ENCODE measurements at regions not wholly inside any gene's neighbourhood (a gene's known extent, or its start where the extent isn't known, plus 50 kb on each side); places are given as distances from the start of the nearest gene placed in this dataset.

DNA sequence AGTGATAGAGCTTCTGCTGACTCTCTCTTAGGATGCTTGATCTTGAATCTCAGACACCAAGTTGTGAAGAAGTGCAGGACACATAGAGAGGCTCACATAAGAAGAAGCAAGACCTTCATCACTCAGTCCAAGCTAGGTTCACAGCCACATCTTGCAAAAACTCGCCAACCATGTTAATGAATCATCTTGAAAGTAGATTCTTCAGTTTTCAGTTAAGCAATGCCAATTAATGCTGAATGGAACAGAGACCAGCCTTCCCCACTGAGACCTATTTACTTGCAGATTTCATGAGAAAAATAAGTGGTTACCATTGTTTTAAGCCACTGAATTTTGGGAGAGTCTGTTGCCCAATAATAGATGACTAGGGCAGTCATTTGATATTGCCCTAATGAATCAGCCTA lies 217.7 kb upstream of the EDIL3 start:
- DNase-seq (ENCODE audit: low spot score) = no peak

- DNase-seq (ENCODE audit: low spot score) = no peak
These were observed 215.3 kb upstream of the EDIL3 start for GRCh38 chr5:84599964-84600363.

DNA sequence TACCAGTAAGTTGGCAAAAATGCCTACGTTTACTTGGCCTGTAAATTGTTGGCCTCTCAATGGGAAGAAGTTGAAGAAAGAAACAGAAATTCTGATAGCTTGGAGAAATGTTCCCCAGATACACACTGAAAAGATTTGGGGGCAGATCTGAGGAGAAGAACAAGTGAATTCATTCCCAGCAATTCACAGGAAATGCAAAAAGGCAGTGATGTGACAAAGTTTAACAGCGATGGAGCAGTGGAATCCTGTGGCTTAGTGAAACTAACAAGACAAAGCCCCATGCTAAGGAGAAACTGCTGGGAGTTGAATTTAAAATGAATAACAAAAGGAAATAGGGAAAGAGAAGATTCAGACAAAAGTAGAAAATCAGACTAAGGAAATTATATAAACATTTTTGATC lies 213.2 kb upstream of the EDIL3 start:
- DNase-seq (ENCODE audit: low spot score) = no peak

GRCh38 chr5:84590629-84591028 lies 205.9 kb upstream of the EDIL3 start:
- no peak for DNase-seq (ENCODE audit: low spot score)

DNA sequence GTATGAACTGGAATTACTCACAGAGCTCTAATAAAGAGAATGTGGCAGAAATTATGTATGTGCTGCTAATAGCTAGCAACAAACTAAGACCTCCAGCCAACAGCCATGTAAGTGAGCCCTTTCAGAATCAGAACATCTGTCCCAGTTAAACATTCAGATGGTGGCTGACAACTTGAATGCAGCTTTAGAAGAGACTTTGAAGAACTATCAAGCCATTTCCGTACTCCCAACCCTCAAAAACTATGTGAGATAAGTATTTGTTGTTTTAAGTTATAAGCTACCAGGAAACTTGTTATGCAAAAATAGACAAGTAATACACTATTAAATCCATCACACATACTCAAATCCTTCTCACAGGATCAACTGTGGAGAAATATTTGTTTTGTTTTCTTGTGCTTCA lies 205.2 kb upstream of the EDIL3 start:
- DNase-seq (ENCODE audit: low spot score) = no peak

DNA sequence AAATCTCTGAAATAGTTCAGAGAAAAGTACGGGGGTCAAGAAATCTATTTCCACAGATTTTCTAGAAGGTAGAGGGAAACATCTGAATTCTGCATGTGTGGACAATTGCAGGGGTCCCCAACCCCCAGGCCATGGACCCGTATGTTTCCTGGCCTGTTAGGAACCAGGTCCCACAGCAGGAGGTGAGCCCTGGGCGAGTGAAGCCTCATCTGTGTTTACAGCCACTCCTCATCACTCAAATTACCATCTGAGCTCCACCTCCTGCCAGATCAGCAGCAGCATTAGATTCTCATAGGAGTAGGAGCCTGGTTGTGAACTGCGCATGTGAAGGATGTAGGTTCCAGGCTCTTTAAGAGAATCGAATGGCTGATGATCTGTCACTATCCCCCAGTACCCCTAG lies 200.5 kb upstream of the EDIL3 start:
- no peak for DNase-seq (ENCODE audit: low spot score)

DNA sequence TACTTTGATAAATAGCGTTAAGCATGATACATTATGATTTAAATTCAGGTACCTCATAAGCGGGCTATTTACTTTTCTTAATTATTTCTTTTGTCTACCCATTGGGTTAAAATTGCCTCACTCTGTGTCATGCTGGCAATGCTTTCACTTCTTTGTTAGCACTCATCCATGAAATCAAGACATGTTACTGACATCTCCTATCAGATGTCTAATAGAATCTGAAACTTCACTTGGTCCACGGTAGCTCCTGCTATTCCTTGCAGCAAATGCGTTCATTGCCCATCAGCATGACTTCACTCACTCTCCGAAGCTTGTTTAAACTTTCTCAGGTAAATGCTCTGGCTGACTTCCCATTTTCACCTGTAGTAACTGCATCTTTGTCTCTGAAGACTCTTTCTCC lies 193.5 kb upstream of the EDIL3 start:
- no peak for DNase-seq (ENCODE audit: low spot score)

DNA sequence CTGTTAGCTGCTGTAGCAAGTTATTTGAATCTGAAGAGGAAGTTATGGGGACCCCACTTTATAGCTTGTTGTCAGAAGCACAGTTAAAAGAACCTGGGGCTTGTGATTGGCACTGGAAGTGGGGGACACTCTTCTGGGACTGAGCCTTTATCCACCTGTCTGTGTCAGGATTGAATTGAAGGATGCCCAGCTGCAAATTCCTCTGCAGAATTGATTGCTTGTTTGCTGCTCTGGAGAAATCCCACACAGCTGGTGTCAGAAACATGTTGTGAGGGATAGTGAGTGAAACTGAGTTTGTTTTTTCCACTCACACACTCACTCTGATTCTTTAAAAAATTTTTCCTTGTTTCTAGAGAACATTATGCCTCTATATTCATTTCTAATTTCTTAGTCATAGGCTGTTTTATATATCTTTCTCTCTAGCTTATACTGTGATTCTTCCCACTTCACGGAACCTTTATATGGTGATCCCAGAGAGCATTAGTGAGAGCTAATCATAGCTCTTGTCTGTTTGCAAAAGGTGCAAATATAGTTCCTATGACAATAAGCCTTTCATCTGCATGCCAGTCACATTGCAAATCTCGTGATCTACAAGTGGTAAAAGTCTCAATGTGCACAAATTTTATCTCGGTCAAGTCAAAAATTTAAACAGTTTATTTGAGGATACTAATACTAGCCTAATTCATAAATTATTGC lies 188.5 kb upstream of the EDIL3 start:
- no peak for DNase-seq (ENCODE audit: low spot score)

DNA sequence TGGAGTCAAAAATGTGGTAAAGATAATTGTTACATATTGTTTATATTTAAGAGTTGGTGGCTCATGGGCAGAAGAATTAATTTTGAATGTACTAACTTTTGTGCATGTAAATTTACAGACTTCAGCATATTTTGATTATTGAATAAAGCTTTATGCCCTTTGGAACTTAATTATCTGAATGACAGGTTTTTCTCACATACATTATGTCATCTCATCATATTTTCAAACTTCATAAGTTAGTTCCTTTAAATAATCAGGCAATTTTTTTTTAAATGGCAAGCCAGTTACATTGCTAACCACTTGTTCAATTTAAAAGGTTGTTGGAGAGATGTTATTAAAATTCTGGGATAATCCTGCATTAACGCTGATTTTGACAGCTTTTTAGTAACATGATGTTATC lies 184.6 kb upstream of the EDIL3 start:
- no peak for DNase-seq (ENCODE audit: low spot score)

GRCh38 chr5:84568171-84568570 lies 183.5 kb upstream of the EDIL3 start:
- no peak for DNase-seq (ENCODE audit: low spot score)

DNA sequence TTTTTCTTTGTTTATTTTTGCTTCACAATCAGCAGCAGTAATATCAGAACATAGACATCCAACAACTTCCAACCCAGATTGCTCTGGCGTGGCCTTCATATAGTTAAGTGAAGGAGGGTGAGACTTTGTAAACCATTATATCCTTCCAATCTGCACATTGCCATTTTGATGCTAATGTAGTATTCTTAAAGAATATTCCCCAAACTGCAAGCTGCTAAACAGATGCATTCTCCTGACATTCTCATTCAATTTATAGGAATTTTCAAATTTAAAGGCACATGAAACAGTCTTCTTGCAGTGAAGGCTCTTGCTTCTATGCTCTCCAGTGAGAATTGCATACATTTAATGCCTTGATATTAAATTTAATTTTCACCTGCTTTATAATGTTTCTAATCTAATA lies 181.2 kb upstream of the EDIL3 start:
- no peak for DNase-seq (ENCODE audit: low spot score)

GRCh38 chr5:84564321-84565075 lies 179.8 kb upstream of the EDIL3 start:
- DNase-seq (ENCODE audit: low spot score) = peak; percentile 3

DNA sequence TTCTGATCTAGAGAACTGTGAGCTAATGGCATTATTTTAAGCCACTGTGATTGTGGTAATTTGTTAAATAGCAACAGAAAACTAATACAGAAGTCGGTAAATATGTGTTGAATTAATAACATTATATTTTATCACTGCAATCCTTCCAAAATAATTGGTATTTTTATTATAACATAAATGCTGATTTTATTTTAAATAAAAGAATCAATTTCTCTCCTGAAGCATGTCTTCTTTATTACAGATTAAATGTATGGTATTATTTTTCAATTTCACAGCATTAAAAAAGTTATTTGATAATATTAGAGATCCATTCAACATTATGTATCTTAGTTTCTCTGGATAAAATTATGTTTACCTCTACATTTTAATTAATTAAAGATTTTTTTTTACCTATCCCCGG lies 165.5 kb upstream of the EDIL3 start:
- no peak for DNase-seq (ENCODE audit: low spot score)

DNA sequence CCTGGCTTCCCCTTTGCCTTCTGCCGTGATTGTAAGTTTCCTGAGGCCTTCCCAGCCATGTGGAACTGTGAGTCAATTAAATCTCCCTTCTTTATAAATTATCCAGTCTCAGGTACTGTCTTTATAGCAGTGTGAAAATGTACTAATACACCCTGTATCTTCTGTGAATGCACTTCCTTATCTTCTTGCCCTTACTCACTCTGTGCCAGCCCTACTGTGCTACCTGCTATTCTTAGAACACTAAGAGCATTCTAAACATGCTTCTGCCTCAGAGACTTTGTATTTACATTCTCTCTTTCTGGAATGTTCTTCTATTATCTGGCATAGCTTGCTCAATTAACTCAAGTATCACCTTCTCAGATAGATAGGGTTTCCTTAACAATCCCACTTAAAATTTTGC lies 164.4 kb upstream of the EDIL3 start:
- DNase-seq (ENCODE audit: low spot score) = no peak

GRCh38 chr5:84546686-84547085 lies 162.0 kb upstream of the EDIL3 start:
- DNase-seq (ENCODE audit: low spot score) = no peak

GRCh38 chr5:84536797-84537196 lies 152.1 kb upstream of the EDIL3 start:
- no peak for DNase-seq (ENCODE audit: low spot score)

DNA sequence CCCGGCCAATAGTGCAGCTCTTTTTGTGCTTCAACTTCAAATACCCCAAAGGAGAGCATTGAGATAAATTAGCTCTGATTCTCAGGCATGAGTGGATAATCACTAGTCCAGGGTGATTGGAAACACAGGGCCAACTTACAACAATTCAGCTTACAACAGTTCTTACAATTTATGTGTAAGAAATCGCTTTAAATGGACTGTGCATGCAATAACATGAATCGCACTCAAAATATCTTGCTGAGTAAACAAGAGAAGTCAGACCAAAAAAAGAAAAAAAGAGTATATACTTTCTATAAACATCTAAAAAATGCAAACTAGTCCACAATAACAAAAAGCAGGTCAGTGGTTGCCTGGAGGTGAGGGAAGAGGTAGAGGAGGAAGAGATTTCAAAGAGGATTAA lies 150.6 kb upstream of the EDIL3 start:
- DNase-seq (ENCODE audit: low spot score) = no peak

GRCh38 chr5:84524491-84524890 lies 139.8 kb upstream of the EDIL3 start:
- DNase-seq (ENCODE audit: low spot score) = no peak

GRCh38 chr5:84518862-84519261 lies 134.2 kb upstream of the EDIL3 start:
- DNase-seq (ENCODE audit: low spot score) = no peak

GRCh38 chr5:84518370-84518769 lies 133.7 kb upstream of the EDIL3 start:
- no peak for DNase-seq (ENCODE audit: low spot score)

- DNase-seq (ENCODE audit: low spot score) = no peak
These were observed 121.9 kb upstream of the EDIL3 start for GRCh38 chr5:84506625-84507024.

DNA sequence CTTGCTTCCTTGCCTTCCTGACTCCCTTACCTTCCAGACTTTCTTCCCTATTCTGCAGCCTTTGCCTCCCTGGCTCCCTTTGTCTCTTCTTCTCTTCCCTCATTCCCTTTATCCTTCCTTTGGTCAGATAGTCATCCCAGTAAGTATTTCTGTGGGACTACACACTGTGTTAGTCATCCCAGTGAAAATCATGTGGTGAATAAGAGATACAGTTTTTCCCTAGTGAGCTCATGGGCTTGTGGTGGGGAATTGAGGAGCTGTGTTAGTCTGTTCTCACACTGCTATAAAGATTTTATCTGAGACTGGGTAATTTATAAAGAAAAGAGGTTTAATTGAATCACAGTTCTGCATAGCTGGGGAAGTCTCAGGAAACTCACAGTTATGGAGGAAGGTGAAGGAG lies 109.8 kb upstream of the EDIL3 start:
- peak; percentile 35 for DNase-seq (ENCODE audit: low spot score)

- peak; percentile 28 for DNase-seq (ENCODE audit: low spot score)
These were observed 103.3 kb upstream of the EDIL3 start for GRCh38 chr5:84487963-84488362.

Data from GM03348 (cell line).